H1 (cell line): ENCODE measurements at regions not wholly inside any gene's neighbourhood (a gene's known extent, or its start where the extent isn't known, plus 50 kb on each side); places are given as distances from the start of the nearest gene placed in this dataset.

Source experiments
- TF ChIP-seq, protein P1 (sequence below): IDR thresholded peaks from 2 replicates; pipeline ENCODE4 v1.6.1; 2012; ENCODE audit warnings: low read length, inconsistent platforms

DNA sequence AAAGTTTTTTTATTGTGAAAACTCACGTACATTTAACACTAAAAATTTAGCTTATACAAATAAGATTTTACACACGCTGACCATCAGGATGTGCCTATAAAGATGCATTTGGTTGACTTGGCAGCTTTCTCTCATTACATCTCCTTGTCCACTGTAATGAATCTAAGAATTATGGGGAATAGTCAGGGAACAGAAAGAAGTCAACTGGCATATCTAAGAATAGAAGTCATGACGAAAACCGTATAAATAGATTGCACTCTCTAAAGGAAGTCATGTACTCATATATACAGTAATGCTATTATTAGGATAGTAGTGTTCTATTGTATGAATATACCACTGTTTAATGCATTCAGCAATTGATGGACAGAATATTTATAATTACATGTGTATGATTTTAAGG lies 575.8 kb upstream of the B3GALT2 start (continued):
- TF ChIP-seq, protein P1, sequence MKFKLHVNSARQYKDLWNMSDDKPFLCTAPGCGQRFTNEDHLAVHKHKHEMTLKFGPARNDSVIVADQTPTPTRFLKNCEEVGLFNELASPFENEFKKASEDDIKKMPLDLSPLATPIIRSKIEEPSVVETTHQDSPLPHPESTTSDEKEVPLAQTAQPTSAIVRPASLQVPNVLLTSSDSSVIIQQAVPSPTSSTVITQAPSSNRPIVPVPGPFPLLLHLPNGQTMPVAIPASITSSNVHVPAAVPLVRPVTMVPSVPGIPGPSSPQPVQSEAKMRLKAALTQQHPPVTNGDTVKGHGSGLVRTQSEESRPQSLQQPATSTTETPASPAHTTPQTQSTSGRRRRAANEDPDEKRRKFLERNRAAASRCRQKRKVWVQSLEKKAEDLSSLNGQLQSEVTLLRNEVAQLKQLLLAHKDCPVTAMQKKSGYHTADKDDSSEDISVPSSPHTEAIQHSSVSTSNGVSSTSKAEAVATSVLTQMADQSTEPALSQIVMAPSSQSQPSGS = no peak
